H1 (cell line): ENCODE measurements at regions not wholly inside any gene's neighbourhood (a gene's known extent, or its start where the extent isn't known, plus 50 kb on each side); places are given as distances from the start of the nearest gene placed in this dataset.

Experiments used
- CTCF ChIA-PET: fragments of 300-600 bp; sonication (Branson Sonifier 250); formaldehyde crosslinking; loops from one replicate; lab custom pipeline; 2021; ENCODE audit not compliant: partially characterized antibody; lab: Charles Lee
- POLR2A ChIA-PET: fragments of 300-600 bp; sonication (Branson Sonifier 250); formaldehyde crosslinking; loops from one replicate; lab custom pipeline; 2021; ENCODE audit warnings: inconsistent platforms; ENCODE audit not compliant: partially characterized antibody; lab: Charles Lee
- DNase-seq, 2 experiments: peaks; one replicate each; pipeline versions ENCODE4 v3.0.0 to v3.0.0-alpha.2; 2010 to 2022; ENCODE audit warnings: low spot score in 2 of 2, low read depth in 1 of 2, mixed read lengths in 1 of 2
- FAIRE-seq: peaks from 2 replicates; lab custom pipeline; 2011; peaks lifted over from hg19 to GRCh38; lab: Jason Lieb, UNC
- H2AFZ ChIP-seq: 2 replicates; pipeline ENCODE4 v1.8.1; 2012; ENCODE audit warnings: low read length, inconsistent platforms
- H2AK5ac ChIP-seq: 2 replicates; pipeline ENCODE4 v1.6.1; 2013; ENCODE audit warnings: low read depth, low read length
- H2BK120ac ChIP-seq: replicated peaks from 2 replicates; pipeline ENCODE3; 2013; ENCODE audit warnings: low read depth, low read length, inconsistent platforms
- H2BK12ac ChIP-seq: 2 replicates; pipeline ENCODE4 v1.6.1; 2013; ENCODE audit warnings: low read depth, low read length
- H2BK15ac ChIP-seq: 2 replicates; pipeline ENCODE4 v1.6.1; 2013; ENCODE audit warnings: low read length
- H2BK20ac ChIP-seq: 2 replicates; pipeline ENCODE4 v1.6.1; 2013; ENCODE audit warnings: low read length
- H2BK5ac ChIP-seq: 2 replicates; pipeline ENCODE4 v1.6.1; 2013; ENCODE audit warnings: low read depth, low read length
- H3K14ac ChIP-seq: 2 replicates; pipeline ENCODE4 v1.6.1; 2013; ENCODE audit warnings: inconsistent platforms; ENCODE audit not compliant: insufficient read length
- H3K18ac ChIP-seq: 2 replicates; pipeline ENCODE4 v1.6.1; 2013; ENCODE audit warnings: low read length; ENCODE audit errors: extremely low read depth
- H3K23ac ChIP-seq: 2 replicates; pipeline ENCODE4 v1.6.1; 2013; ENCODE audit warnings: inconsistent platforms; ENCODE audit not compliant: insufficient read length
- H3K23me2 ChIP-seq: 2 replicates; pipeline ENCODE4 v1.6.1; 2013; ENCODE audit warnings: low read depth, low read length
- H3K27ac ChIP-seq: 2 replicates; pipeline ENCODE4 v1.6.1; 2011; ENCODE audit warnings: low read depth, low read length, inconsistent platforms
- H3K27me3 ChIP-seq, 4 experiments: replicated peaks in 1 of 4; 1 replicate in 1 of 4; 2 replicates in 3 of 4; pipeline versions ENCODE4 v1.6.1 to v1.8.1; 2011 to 2013; ENCODE audit warnings: low read length in 3 of 4, mild to moderate bottlenecking in 3 of 4, inconsistent platforms in 2 of 4, mixed read lengths in 2 of 4, moderate library complexity in 1 of 4; ENCODE audit not compliant: control insufficient read depth in 3 of 4, insufficient read depth in 3 of 4; ENCODE audit errors: extremely low read depth in 1 of 4
- H3K36me3 ChIP-seq, 4 experiments: 2 replicates each; pipeline versions ENCODE4 v1.6.1 to v1.8.1; 2011 to 2013; ENCODE audit warnings: mild to moderate bottlenecking in 4 of 4, low read length in 3 of 4, moderate library complexity in 2 of 4, control low read depth in 1 of 4, inconsistent platforms in 1 of 4; ENCODE audit not compliant: insufficient read depth in 4 of 4, control insufficient read depth in 2 of 4
- H3K4ac ChIP-seq: replicated peaks from 2 replicates; pipeline ENCODE3; 2013; ENCODE audit warnings: low read length, low read depth, mixed read lengths, inconsistent platforms; ENCODE audit not compliant: insufficient read length
- H3K4me1 ChIP-seq, 4 experiments: replicated peaks in 1 of 4; 1 replicate in 1 of 4; 2 replicates in 3 of 4; pipeline versions ENCODE4 v1.6.1 to v1.8.1; 2011 to 2013; ENCODE audit warnings: low read length in 3 of 4, inconsistent platforms in 2 of 4, mixed read lengths in 1 of 4; ENCODE audit not compliant: insufficient read depth in 4 of 4, control insufficient read depth in 3 of 4
- H3K4me2 ChIP-seq, 2 experiments: 2 replicates each; pipeline versions ENCODE4 v1.6.1 to v1.8.1; 2011 to 2013; ENCODE audit warnings: low read depth in 2 of 2, low read length in 2 of 2, control low read depth in 1 of 2, inconsistent platforms in 1 of 2, mild to moderate bottlenecking in 1 of 2; ENCODE audit not compliant: insufficient read depth in 1 of 2
- H3K4me3 ChIP-seq, 4 experiments: fragments of 200-600, 300-600 bp in 1 of 4; sonication (generic), shearing (Covaris generic), sonication (Bioruptor Twin) in 1 of 4; 2 replicates each; pipeline versions ENCODE4 v1.5.1 to v1.8.1; 2011 to 2016; ENCODE audit warnings: low read length in 4 of 4, low read depth in 3 of 4, control low read depth in 2 of 4, inconsistent platforms in 2 of 4, mild to moderate bottlenecking in 2 of 4, mixed read lengths in 1 of 4, moderate library complexity in 1 of 4; ENCODE audit not compliant: insufficient read depth in 2 of 4; ENCODE audit errors: extremely low read depth in 1 of 4
- H3K56ac ChIP-seq: replicated peaks from 2 replicates; pipeline ENCODE3; 2013; ENCODE audit warnings: low read depth, mild to moderate bottlenecking, mixed read lengths, low read length, inconsistent platforms; ENCODE audit not compliant: insufficient read length
- H3K79me1 ChIP-seq: 2 replicates; pipeline ENCODE4 v1.6.1; 2013; ENCODE audit warnings: low read depth, low read length, control low read depth
- H3K79me2 ChIP-seq, 2 experiments: 2 replicates each; pipeline versions ENCODE4 v1.6.1 to v1.8.1; 2012 to 2013; ENCODE audit warnings: low read length in 2 of 2, mild to moderate bottlenecking in 2 of 2, inconsistent platforms in 1 of 2; ENCODE audit not compliant: insufficient read depth in 2 of 2, control insufficient read depth in 1 of 2
- H3K9ac ChIP-seq, 4 experiments: replicated peaks in 1 of 4; 1 replicate in 1 of 4; 2 replicates in 3 of 4; pipeline versions ENCODE4 v1.6.1 to v1.8.1; 2011 to 2013; ENCODE audit warnings: low read depth in 3 of 4, low read length in 3 of 4, control low read depth in 2 of 4, mild to moderate bottlenecking in 2 of 4, moderate library complexity in 2 of 4, inconsistent platforms in 1 of 4; ENCODE audit errors: extremely low read depth in 1 of 4
- H3K9me3 ChIP-seq, 2 experiments: 2 replicates each; pipeline versions ENCODE4 v1.6.1 to v1.8.1; 2012 to 2013; ENCODE audit warnings: mild to moderate bottlenecking in 2 of 2, moderate library complexity in 2 of 2, control low read depth in 1 of 2, inconsistent platforms in 1 of 2, low read depth in 1 of 2, low read length in 1 of 2, mixed read lengths in 1 of 2; ENCODE audit not compliant: insufficient read depth in 2 of 2
- H4K20me1 ChIP-seq, 2 experiments: replicated peaks in 1 of 2; 2 replicates each; pipeline versions ENCODE3 to v1.8.1; 2011 to 2013; ENCODE audit warnings: inconsistent platforms in 2 of 2, low read length in 2 of 2, mild to moderate bottlenecking in 1 of 2; ENCODE audit not compliant: insufficient read depth in 2 of 2, control insufficient read depth in 1 of 2
- H4K5ac ChIP-seq: 2 replicates; pipeline ENCODE4 v1.6.1; 2013; ENCODE audit warnings: low read length, low read depth, mixed read lengths, inconsistent platforms; ENCODE audit not compliant: insufficient read length
- H4K8ac ChIP-seq: 2 replicates; pipeline ENCODE4 v1.8.0; 2013; ENCODE audit warnings: mild to moderate bottlenecking, moderate library complexity, low read length, inconsistent platforms; ENCODE audit not compliant: insufficient read depth; ENCODE audit errors: extremely low read depth
- H4K91ac ChIP-seq: replicated peaks from 2 replicates; pipeline ENCODE3; 2013; ENCODE audit warnings: low read length, mixed read lengths, inconsistent platforms; ENCODE audit not compliant: insufficient read length
- KDM1A ChIP-seq: fragments of 200-600, 300-600 bp; sonication (generic); IDR thresholded peaks from 2 replicates; pipeline ENCODE4 v1.7.1; 2016; ENCODE audit warnings: mild to moderate bottlenecking, low read length, borderline replicate concordance
- POU5F1 ChIP-seq: IDR thresholded peaks from 2 replicates; pipeline ENCODE4 v1.6.1; 2011; ENCODE audit warnings: low read depth, mild to moderate bottlenecking, low read length, moderate library complexity
- SIRT6 ChIP-seq: IDR thresholded peaks from one replicate; pipeline ENCODE4 v1.7.1; 2012; ENCODE audit warnings: low read length, inconsistent platforms
- WGBS, 2 experiments: shearing (Covaris generic) in 1 of 2; methylation state at CpG; one replicate each; pipeline versions ENCODE4 v1.1.6 to v1.1.7; 2013 to 2015; ENCODE audit warnings: low lambda C conversion rate in 2 of 2, mixed read lengths in 2 of 2, inconsistent platforms in 1 of 2, low coverage in 1 of 2, missing lambda C conversion rate in 1 of 2; ENCODE audit not compliant: insufficient replicate concordance in 2 of 2, insufficient coverage in 1 of 2, insufficient read length in 1 of 2; ENCODE audit errors: extremely low coverage in 1 of 2, missing lambda C conversion rate in 1 of 2; 5-methylcytosine and 5-hydroxymethylcytosine counted together

GRCh38 chr18:22773944-22774343 lies 159.2 kb upstream of the RBBP8 start:
- Histone ChIP-seq H2BK20ac (no peak overlapping the region), H3K9me3 (no peaks in the 10 kb centered on the region), H2BK120ac (no peak overlapping the region), H3K4me1 (no peaks in the 10 kb centered on the region), H3K23ac (no peak overlapping the region), H3K27me3 (peaks cover 0 to 1% (median 0%) of the 10 kb centered on the region in 4 experiments; a peak in 1 of 7 replicates), H4K91ac (no peak overlapping the region), H2AFZ (no peak overlapping the region), H2BK15ac (no peak overlapping the region), H3K27ac (no peak overlapping the region), H3K79me2 (no peaks in the 10 kb centered on the region), H2BK5ac (no peak overlapping the region), H3K9ac (no peak overlapping the region), H3K14ac (no peak overlapping the region), H3K4ac (no peak overlapping the region), H3K79me1 (no peaks in the 10 kb centered on the region), H3K56ac (no peak overlapping the region), H3K18ac (no peak overlapping the region), H4K5ac (no peak overlapping the region), H3K4me2 (no peak overlapping the region), H2AK5ac (no peak overlapping the region), H3K23me2 (no peaks in the 10 kb centered on the region; the same call in 1 of the 2 replicates), H3K36me3 (no peaks in the 10 kb centered on the region), H3K4me3 (no peak overlapping the region), H4K20me1 (no peaks in the 10 kb centered on the region), H2BK12ac (no peak overlapping the region), H4K8ac (no peak overlapping the region)
- 91% methylated on average over 3 of the region's 3 CpGs; no CpG with 5 or more reads in 1 of the 2 experiments for WGBS, 2 experiments
- TF ChIP-seq POU5F1 (no peak), SIRT6 (no peak), KDM1A (no peak)
- FAIRE-seq (no peak), DNase-seq (no peak)
- POLR2A ChIA-PET, result no interaction called here
- CTCF ChIA-PET, result interaction anchor here (0.6 to 3.0 kb wide), 2 partner anchors 24 to 126 kb away, joined by 5 to 10 read pairs; no protein-coding TSS in a partner anchor
